ENCODE measurements at regions not wholly inside any gene's neighbourhood (a gene's known extent, or its start where the extent isn't known, plus 50 kb on each side); places are given as distances from the start of the nearest gene placed in this dataset.

GRCh38 chr3:176561826-176562225, 635.5 kb downstream of the TBL1XR1 start:
- no peaks in the 10 kb centered on the region for H3K9me3 Mint-ChIP-seq (ENCODE audit: unreplicated experiment)

GRCh38 chr3:176554791-176555654, 642.3 kb downstream of the TBL1XR1 start:
- Mint-ChIP-seq H3K36me3 (ENCODE audit: low read depth, unreplicated experiment) (no peaks in the 10 kb centered on the region), H3K4me1 (ENCODE audit: unreplicated experiment) (no peaks in the 10 kb centered on the region), H3K4me3 (ENCODE audit: unreplicated experiment) (no peak overlapping the region), H3K27me3 (ENCODE audit: unreplicated experiment) (no peaks in the 10 kb centered on the region), H3K9me3 (ENCODE audit: unreplicated experiment) (no peaks in the 10 kb centered on the region), H3K27ac (ENCODE audit: unreplicated experiment) (no peak overlapping the region)
- no peak for DNase-seq (ENCODE audit: low spot score)
- no peak for TF ChIP-seq CTCF (IDR thresholded peaks at IDR 0.05; ENCODE audit: unreplicated experiment)

More at GRCh38 chr3:176561826-176562225, 635.5 kb downstream of the TBL1XR1 start:
- Mint-ChIP-seq H3K27me3 (ENCODE audit: unreplicated experiment) (no peaks in the 10 kb centered on the region), H3K36me3 (ENCODE audit: low read depth, unreplicated experiment) (no peaks in the 10 kb centered on the region), H3K4me3 (ENCODE audit: unreplicated experiment) (no peak overlapping the region), H3K4me1 (ENCODE audit: unreplicated experiment) (no peaks in the 10 kb centered on the region), H3K27ac (ENCODE audit: unreplicated experiment) (no peak overlapping the region)
- no peak for TF ChIP-seq CTCF (IDR thresholded peaks at IDR 0.05; ENCODE audit: unreplicated experiment)
- DNase-seq (ENCODE audit: low spot score) = no peak

GRCh38 chr3:176554264-176554663, 643.0 kb downstream of the TBL1XR1 start:
- Mint-ChIP-seq H3K4me1 (ENCODE audit: unreplicated experiment) (no peaks in the 10 kb centered on the region), H3K9me3 (ENCODE audit: unreplicated experiment) (no peaks in the 10 kb centered on the region), H3K27ac (ENCODE audit: unreplicated experiment) (no peak overlapping the region), H3K4me3 (ENCODE audit: unreplicated experiment) (no peak overlapping the region), H3K27me3 (ENCODE audit: unreplicated experiment) (no peaks in the 10 kb centered on the region), H3K36me3 (ENCODE audit: low read depth, unreplicated experiment) (no peaks in the 10 kb centered on the region)
- DNase-seq (ENCODE audit: low spot score) = no peak
- TF ChIP-seq CTCF (IDR thresholded peaks at IDR 0.05; ENCODE audit: unreplicated experiment) = no peak

GRCh38 chr3:176526942-176527341, 670.3 kb downstream of the TBL1XR1 start:
- no peaks in the 10 kb centered on the region for H3K9me3 Mint-ChIP-seq (ENCODE audit: unreplicated experiment)
- no peak for DNase-seq (ENCODE audit: low spot score)
- no peak for TF ChIP-seq CTCF (IDR thresholded peaks at IDR 0.05; ENCODE audit: unreplicated experiment)
- no peak overlapping the region for H3K4me3 Mint-ChIP-seq (ENCODE audit: unreplicated experiment)
- no peaks in the 10 kb centered on the region for H3K27me3 Mint-ChIP-seq (ENCODE audit: unreplicated experiment)
- H3K27ac Mint-ChIP-seq (ENCODE audit: unreplicated experiment) = no peak overlapping the region
- H3K36me3 Mint-ChIP-seq (ENCODE audit: low read depth, unreplicated experiment) = no peaks in the 10 kb centered on the region
- H3K4me1 Mint-ChIP-seq (ENCODE audit: unreplicated experiment) = no peaks in the 10 kb centered on the region

- Mint-ChIP-seq H3K9me3 (ENCODE audit: unreplicated experiment) (no peaks in the 10 kb centered on the region), H3K27ac (ENCODE audit: unreplicated experiment) (no peak overlapping the region), H3K27me3 (ENCODE audit: unreplicated experiment) (no peaks in the 10 kb centered on the region), H3K4me1 (ENCODE audit: unreplicated experiment) (no peaks in the 10 kb centered on the region), H3K4me3 (ENCODE audit: unreplicated experiment) (no peak overlapping the region), H3K36me3 (ENCODE audit: low read depth, unreplicated experiment) (no peaks in the 10 kb centered on the region)
- no peak for DNase-seq (ENCODE audit: low spot score)
- no peak for TF ChIP-seq CTCF (IDR thresholded peaks at IDR 0.05; ENCODE audit: unreplicated experiment)
Observed at GRCh38 chr3:176526225-176526624, 671.1 kb downstream of the TBL1XR1 start.

Data from endothelial cell (in vitro differentiated cells).